Erythroblast (primary cell): ENCODE measurements at regions not wholly inside any gene's neighbourhood (a gene's known extent, or its start where the extent isn't known, plus 50 kb on each side); places are given as distances from the start of the nearest gene placed in this dataset.

Experiments used
- GATA1 ChIP-seq: IDR thresholded peaks from 2 replicates; pipeline ENCODE4 v1.6.1; 2011; ENCODE audit warnings: low read depth, mild to moderate bottlenecking, control low read depth, low read length, moderate library complexity
- POLR2A ChIP-seq: IDR thresholded peaks from 2 replicates; pipeline ENCODE4 v1.6.1; 2011; ENCODE audit warnings: mild to moderate bottlenecking, low read length

DNA sequence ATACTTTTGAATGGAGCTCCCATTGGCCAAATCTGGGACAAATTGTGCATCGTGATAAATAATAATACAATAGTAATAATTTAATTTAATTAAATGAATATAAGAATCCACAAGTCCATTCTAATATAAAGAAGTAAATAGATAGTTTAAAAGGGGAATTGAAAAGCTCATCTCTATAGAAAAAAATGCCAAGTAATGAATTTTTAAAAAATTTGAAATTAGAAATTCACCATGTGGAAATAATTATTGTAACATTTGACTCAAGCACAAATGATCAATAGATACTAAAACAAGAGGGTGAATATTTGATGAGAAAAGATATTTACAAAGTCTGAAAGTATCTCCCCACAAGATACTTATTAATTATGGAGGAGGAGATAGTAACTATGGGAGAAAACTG, 467.4 kb downstream of the CETN3 start:
- TF ChIP-seq POLR2A (no peak), GATA1 (no peak)
